Renal cortical epithelial cell (primary cell): ENCODE measurements at regions not wholly inside any gene's neighbourhood (a gene's known extent, or its start where the extent isn't known, plus 50 kb on each side); places are given as distances from the start of the nearest gene placed in this dataset.

ENCODE experiments used
- DNase-seq: peaks from one replicate; pipeline ENCODE4 v3.0.0-alpha.2; 2011; ENCODE audit warnings: low read depth

GRCh38 chr5:107072967-107073366 lies 597.8 kb downstream of the EFNA5 start:
- DNase-seq: no peak

GRCh38 chr5:107072440-107072839 lies 598.3 kb downstream of the EFNA5 start:
- no peak for DNase-seq

DNA sequence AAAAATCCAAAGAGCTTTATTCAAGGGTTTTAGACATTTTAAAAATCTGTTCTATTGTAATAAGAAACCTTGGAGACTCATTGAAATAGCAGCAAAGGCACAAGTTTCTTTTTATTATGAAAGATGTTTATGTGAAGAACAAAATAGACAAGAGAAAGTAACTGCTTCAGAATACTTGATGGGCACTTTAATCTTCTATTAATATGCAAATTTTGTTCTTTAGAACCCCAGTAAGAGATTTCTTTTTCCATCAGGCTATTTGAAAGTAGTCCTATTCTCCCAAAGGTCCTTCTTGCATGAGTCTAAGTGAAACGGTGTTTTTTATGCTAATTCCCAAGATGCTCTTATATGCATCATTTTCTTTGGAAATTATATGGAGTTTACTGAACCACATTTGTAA lies 602.0 kb downstream of the EFNA5 start:
- DNase-seq: no peak

DNA sequence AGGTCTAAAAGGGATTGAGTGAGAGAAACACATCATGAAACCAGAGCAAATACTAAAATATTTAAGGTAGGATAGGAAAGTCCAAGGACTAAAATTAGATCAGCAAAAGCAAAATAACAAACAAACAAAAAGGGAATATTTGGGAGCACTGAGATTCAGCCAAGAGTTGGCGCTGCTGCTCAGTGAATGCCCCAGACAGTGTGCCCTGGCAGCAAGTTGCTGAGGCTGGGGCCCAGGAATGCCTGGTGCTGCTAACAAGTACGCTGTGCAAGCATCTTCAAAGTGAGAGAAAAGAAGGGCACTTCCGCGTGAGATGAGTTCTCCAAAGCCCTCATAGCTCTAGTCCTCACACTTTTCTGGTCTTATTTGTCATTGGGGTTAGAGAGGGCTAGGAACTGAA lies 603.3 kb downstream of the EFNA5 start:
- no peak for DNase-seq

DNA sequence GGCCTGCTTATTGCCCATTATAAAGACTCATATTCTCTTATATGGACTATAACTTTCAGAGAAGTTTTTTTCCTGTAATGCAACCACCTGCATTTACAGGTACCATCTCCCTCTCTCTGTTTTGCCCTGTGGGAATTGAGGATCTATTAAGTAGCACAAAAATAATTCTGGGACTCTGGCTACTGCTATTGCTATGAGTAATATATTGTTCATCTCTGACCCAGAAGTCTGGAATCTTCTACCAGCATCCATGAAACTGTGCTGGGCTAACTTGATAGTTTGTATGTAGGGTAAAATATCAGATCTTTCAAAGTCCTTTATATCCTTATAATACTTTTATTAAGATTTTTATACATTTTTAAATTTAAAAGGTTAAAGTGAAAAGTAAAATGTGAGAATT lies 607.2 kb downstream of the EFNA5 start:
- DNase-seq: peak; percentile 22

DNA sequence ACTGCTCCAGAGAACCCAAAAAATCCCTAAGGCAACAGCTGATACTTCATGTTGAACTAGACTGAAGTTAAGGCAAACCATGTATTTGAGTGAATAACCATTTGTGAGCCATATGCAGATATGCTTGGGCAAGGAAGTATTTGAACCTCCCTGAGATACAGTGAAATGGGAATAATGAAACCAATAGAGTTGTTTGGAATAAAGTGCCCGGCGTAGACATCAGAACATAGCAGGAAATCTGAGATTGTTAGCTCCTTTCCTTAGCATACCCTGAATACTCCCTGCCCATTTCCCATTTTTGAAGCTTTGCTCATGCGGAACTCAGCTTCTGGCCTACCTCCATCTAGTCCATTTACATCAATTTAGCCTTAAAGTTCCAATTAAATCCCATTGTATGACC lies 611.9 kb downstream of the EFNA5 start:
- DNase-seq: no peak

- no peak for DNase-seq
Measured at GRCh38 chr5:107058235-107058634, 612.5 kb downstream of the EFNA5 start.

- no peak for DNase-seq
Measured at GRCh38 chr5:107056278-107056677, 614.5 kb downstream of the EFNA5 start.

GRCh38 chr5:107047048-107047447 lies 623.7 kb downstream of the EFNA5 start:
- DNase-seq: no peak

DNA sequence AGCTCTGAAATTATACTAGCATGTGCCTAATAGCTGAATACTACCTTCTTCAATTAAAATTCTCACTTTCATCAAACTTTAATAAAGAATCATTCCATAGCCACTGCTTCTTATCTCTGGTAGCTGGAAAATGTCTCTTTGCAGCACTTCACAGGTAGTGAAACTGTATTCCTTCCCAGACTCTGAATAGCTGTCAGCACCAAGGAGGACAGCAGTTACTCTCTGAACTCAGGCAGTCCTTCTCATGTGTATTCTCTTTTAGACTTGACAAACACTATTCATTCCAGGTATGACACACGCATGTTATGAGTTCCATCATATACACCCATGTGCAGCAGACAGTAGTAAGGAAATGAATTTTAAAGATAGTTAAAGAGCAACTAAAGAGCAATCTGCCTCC lies 627.1 kb downstream of the EFNA5 start:
- DNase-seq: no peak

- DNase-seq: no peak
Measured at GRCh38 chr5:107040907-107041306, 629.8 kb downstream of the EFNA5 start.

DNA sequence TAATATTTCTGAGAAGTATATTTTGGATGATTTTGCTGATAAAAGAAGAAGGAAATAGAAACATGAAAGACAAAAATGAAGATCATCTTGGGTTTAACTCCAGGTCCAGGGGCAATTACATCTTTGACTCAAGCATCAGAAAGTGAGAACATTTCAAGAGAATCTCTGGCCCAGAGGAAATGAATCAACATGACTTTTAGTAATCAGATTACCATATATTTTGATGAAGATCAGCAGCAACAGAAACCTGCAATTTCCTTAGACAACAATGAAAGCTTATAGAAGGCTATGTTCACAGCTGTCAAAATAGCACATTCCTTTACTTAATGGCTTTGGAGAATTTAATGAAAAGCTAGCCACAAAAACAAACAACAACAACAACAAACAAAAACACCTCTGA lies 638.1 kb downstream of the EFNA5 start:
- DNase-seq: no peak

DNA sequence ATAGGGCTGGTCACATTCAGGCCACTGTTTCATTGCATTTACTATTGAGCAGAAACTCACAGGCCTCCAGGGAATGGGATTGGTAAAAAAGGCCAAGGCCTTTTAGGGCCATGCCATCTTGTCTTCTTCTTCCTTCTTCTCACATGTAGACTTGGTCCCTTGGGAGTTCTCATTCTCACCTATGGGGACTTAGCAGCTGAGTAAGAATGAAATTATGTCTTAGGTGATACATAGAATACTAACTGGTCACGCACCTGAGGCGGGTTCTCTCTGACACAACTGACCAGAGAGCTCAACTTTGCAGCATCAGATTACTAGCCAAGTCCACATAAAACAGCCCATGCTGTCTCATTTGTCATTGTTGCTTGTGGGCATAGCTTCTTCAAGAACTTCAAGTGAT lies 641.8 kb downstream of the EFNA5 start:
- no peak for DNase-seq

DNA sequence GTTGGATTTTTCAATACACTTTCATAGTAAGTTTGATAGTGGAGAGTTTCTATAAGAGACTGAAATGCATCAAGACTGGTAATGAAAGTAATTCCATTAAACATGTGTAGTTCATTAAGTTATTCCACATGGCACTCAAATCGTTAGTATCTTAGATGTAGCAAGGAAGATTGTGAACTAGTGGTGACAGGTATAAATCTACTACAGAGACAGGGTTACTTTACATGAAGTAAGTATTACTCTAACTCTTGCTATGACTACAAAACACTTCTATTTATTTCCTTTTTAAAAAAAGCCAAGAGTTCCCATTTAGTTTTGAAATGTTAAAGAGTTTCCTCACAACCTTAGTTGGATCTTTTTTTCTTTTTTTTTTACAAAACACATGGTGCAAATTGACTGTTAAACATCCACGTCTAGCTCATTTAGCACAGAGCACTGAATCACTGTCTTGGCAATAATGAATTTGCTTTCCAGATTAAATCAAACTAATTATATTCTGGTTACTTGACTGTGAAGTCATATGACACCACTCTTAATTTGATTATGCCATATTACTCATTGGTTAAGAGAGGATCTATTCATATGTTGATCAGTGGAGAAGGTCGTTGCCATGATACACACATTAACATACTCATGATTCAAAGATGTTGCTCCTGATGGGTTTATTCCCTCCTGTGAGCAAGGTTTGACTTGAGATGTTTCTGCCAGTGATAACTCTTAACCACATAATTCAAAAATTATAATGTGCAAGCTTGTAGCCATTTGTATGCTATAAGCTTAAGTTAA lies 644.8 kb downstream of the EFNA5 start:
- peak; percentile 40 for DNase-seq

DNA sequence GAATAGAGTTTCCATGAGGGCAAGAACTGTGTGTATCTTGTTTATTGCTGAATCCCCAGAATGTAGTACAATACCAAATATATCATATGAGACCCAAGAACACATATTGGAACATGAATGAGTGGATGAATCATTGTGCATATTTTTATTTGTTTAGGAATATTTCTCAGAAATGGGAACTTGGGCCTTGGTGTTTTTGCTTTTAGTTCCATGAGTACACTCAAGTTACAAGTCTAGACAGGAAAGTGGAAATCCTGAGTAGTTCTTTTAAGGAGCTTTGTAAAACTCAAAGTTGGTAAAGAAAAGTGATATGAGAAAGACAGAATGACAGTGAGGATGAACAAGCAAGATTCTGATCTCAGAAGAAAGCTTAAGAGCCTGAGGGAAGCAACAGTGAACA lies 647.0 kb downstream of the EFNA5 start:
- no peak for DNase-seq

DNA sequence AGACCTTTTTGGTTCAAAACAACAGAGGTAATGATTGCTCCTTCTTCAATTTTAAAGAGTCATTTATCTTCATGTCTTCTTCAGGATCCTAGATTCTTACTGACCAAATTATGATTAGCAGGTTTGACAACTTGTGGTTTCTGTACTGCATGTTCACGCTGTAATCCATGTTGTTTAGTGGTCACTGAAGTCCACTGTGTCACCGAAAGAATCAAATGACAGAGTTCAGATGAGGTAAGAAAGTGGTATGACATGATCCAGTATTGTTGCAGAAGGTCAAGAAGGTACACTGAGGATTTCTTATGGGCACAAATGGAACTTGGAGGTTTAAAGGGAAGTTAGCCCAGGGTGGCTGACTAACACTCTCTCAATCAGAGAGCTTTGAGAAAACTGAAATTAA lies 649.2 kb downstream of the EFNA5 start:
- DNase-seq: no peak

- DNase-seq: no peak
Measured at GRCh38 chr5:107020626-107021025, 650.1 kb downstream of the EFNA5 start.

DNA sequence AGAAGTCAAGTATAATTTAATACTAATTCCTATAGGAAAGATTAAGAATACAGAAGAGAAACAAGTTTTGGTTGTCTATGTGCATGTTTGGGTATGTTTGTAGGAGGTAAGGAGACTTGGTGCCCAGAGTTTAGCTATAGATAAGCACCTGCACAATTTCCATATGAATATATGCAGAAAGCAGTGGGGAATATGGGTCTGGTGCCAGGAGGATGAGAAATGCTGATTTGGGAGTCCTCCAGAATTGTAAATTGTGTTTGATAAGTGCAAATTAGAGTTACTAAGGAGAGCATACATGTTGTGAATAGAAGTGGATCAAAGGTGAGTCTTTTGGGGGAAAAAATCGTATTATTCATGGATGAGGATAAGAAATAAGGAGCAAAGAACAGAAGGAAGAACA lies 653.1 kb downstream of the EFNA5 start:
- no peak for DNase-seq

- no peak for DNase-seq
Measured at GRCh38 chr5:107012371-107012770, 658.4 kb downstream of the EFNA5 start.

DNA sequence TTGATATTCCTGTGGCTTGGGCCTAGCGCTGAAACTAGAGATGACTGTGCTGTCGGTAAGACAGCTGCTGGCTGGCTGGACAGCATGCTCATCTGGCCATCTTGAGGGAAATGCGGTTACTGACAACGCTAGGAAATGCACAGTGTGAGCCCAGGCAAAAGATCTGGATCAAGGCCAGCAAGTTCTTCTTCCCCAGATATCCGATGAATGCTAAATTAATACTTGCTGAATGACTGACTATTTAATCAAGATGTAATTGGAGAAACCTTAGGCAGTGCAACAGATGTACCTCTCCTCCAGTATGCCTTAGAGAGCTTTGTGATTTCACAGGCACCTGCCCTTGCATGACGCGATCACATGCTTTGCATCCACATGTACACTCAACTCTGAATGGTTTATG lies 659.1 kb downstream of the EFNA5 start:
- DNase-seq: no peak

DNA sequence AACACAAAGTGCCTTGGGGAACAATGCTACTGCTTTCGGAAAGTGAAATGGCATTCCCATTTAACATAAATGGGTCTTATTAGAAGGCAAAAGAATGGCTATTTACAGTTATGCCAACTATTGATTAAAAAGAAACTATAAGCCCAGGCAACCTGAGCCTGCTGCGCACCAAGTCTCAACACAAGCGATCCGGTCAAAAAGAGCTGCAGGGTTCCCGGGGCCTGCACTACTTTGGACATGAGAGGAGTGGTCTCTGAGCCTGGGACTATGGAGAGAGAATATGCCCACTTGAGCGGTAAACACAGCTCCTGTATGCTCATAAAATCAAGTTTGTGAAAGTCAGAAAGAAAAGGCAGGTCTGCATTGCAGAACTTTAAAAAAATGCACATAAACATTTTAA lies 660.7 kb downstream of the EFNA5 start:
- DNase-seq: no peak

GRCh38 chr5:107005653-107006052 lies 665.1 kb downstream of the EFNA5 start:
- no peak for DNase-seq

GRCh38 chr5:107005161-107005560 lies 665.6 kb downstream of the EFNA5 start:
- DNase-seq: no peak

- DNase-seq: no peak
Measured at GRCh38 chr5:107002115-107002514, 668.6 kb downstream of the EFNA5 start.
